ENCODE measurements at regions not wholly inside any gene's neighbourhood (a gene's known extent, or its start where the extent isn't known, plus 50 kb on each side); places are given as distances from the start of the nearest gene placed in this dataset.

- no peak for TF ChIP-seq POLR2A (IDR thresholded peaks at IDR 0.05)
- TF ChIP-seq CTCF (IDR thresholded peaks at IDR 0.05) = no peak
Observed at GRCh38 chr2:123532126-123532525, 493.0 kb upstream of the CNTNAP5 start.
